Smooth muscle cell (in vitro differentiated cells): ENCODE measurements at regions not wholly inside any gene's neighbourhood (a gene's known extent, or its start where the extent isn't known, plus 50 kb on each side); places are given as distances from the start of the nearest gene placed in this dataset.

ENCODE experiments used
- DNase-seq: peaks from one replicate; lab custom pipeline; 2025; ENCODE audit not compliant: unreplicated experiment; lab: John Stamatoyannopoulos, UW
- H2AFZ ChIP-seq: fragments of 200-600 bp; sonication (generic); 2 replicates; pipeline ENCODE4 v1.6.0; 2016; ENCODE audit warnings: antibody characterized with exemption, low read depth, mild to moderate bottlenecking
- H3F3A ChIP-seq: fragments of 200-600 bp; sonication (generic); 2 replicates; pipeline ENCODE4 v1.6.0; 2017; ENCODE audit warnings: antibody characterized with exemption, low read depth
- H3K27ac ChIP-seq: fragments of 200-600 bp; sonication (generic); 2 replicates; pipeline ENCODE4 v1.5.1; 2016; ENCODE audit warnings: low read depth, mild to moderate bottlenecking
- H3K27me3 ChIP-seq: fragments of 200-600 bp; sonication (generic); 2 replicates; pipeline ENCODE4 v1.6.1; 2016; ENCODE audit warnings: low read depth, mild to moderate bottlenecking
- H3K36me3 ChIP-seq: fragments of 200-600 bp; sonication (generic); 2 replicates; pipeline ENCODE4 v1.5.1; 2016; ENCODE audit warnings: low read depth
- H3K4me1 ChIP-seq: fragments of 200-600 bp; sonication (generic); 2 replicates; pipeline ENCODE4 v1.5.1; 2016; ENCODE audit warnings: low read depth
- H3K4me2 ChIP-seq: fragments of 200-600 bp; sonication (generic); 2 replicates; pipeline ENCODE4 v1.6.0; 2016; ENCODE audit warnings: mild to moderate bottlenecking
- H3K4me3 ChIP-seq: fragments of 200-600 bp; sonication (generic); 2 replicates; pipeline ENCODE4 v1.5.1; 2016; ENCODE audit warnings: mild to moderate bottlenecking
- H3K79me2 ChIP-seq: fragments of 200-600 bp; sonication (generic); 2 replicates; pipeline ENCODE4 v1.6.0; 2016; ENCODE audit warnings: low read depth, mild to moderate bottlenecking
- H3K9ac ChIP-seq: fragments of 200-600 bp; sonication (generic); 2 replicates; pipeline ENCODE4 v1.6.0; 2016; ENCODE audit warnings: low read depth
- H3K9me3 ChIP-seq: fragments of 200-600 bp; sonication (generic); replicated peaks from 2 replicates; pipeline ENCODE4 v1.5.1; 2016; ENCODE audit warnings: low read depth
- H4K20me1 ChIP-seq: fragments of 200-600 bp; sonication (generic); 2 replicates; pipeline ENCODE4 v1.6.0; 2016; ENCODE audit warnings: low read depth
- WGBS: methylation state at CpG from one replicate; pipeline ENCODE4 v1.1.7; 2016; ENCODE audit warnings: low lambda C conversion rate; 5-methylcytosine and 5-hydroxymethylcytosine counted together
- TF ChIP-seq, protein P1 (sequence below): fragments of 200-600 bp; sonication (generic); IDR thresholded peaks from 2 replicates; pipeline ENCODE4 v1.5.1; 2017; ENCODE audit warnings: borderline replicate concordance, mild to moderate bottlenecking, antibody characterized with exemption; ENCODE audit not compliant: insufficient read depth, poor library complexity, severe bottlenecking

DNA sequence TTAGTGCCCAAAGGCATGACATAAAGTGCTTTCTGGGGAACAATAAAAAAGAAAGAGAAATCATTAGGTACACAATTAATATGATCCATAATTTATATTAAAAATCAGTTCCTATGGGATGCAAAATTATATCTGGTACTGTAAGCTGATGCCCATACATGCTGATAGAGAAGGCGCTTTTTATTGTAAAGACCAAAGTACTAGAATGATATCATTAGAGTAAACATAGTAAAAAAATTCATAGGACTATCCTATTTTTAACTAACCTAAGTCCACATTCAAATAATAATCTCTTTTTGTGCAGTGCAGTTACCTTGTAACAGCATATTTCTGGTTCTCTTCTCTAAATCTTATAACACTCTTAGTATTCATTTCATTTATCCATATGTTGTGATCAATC lies 252.2 kb downstream of the ASXL3 start:
- 81% methylated on average over 1 of the region's 1 CpG for WGBS
- H3K4me3 ChIP-seq = no peak overlapping the region
- no peak overlapping the region for H3K4me2 ChIP-seq
- no peaks in the 10 kb centered on the region for H4K20me1 ChIP-seq
- no peak overlapping the region for H2AFZ ChIP-seq
- H3K36me3 ChIP-seq = no peaks in the 10 kb centered on the region
- H3K9ac ChIP-seq = no peak overlapping the region
- no peak for DNase-seq
- H3K4me1 ChIP-seq = no peaks in the 10 kb centered on the region
- no peaks in the 10 kb centered on the region for H3K79me2 ChIP-seq
- H3K27ac ChIP-seq = no peak overlapping the region
- no peaks in the 10 kb centered on the region for H3K27me3 ChIP-seq
- H3K9me3 ChIP-seq = peaks cover 9% of the 10 kb centered on the region
- no peaks in the 10 kb centered on the region for H3F3A ChIP-seq
- TF ChIP-seq, protein P1, sequence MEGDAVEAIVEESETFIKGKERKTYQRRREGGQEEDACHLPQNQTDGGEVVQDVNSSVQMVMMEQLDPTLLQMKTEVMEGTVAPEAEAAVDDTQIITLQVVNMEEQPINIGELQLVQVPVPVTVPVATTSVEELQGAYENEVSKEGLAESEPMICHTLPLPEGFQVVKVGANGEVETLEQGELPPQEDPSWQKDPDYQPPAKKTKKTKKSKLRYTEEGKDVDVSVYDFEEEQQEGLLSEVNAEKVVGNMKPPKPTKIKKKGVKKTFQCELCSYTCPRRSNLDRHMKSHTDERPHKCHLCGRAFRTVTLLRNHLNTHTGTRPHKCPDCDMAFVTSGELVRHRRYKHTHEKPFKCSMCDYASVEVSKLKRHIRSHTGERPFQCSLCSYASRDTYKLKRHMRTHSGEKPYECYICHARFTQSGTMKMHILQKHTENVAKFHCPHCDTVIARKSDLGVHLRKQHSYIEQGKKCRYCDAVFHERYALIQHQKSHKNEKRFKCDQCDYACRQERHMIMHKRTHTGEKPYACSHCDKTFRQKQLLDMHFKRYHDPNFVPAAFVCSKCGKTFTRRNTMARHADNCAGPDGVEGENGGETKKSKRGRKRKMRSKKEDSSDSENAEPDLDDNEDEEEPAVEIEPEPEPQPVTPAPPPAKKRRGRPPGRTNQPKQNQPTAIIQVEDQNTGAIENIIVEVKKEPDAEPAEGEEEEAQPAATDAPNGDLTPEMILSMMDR = no peak

- peaks cover 9% of the 10 kb centered on the region for H3K9me3 ChIP-seq
- H3F3A ChIP-seq = no peaks in the 10 kb centered on the region
- TF ChIP-seq, protein P1 = no peak
- H3K27me3 ChIP-seq = no peaks in the 10 kb centered on the region
- H3K4me3 ChIP-seq = no peak overlapping the region
- H3K27ac ChIP-seq = no peak overlapping the region
- H2AFZ ChIP-seq = no peak overlapping the region
- H3K9ac ChIP-seq = no peak overlapping the region
- H3K4me2 ChIP-seq = no peak overlapping the region
- no peaks in the 10 kb centered on the region for H3K4me1 ChIP-seq
- no peaks in the 10 kb centered on the region for H3K36me3 ChIP-seq
- no peaks in the 10 kb centered on the region for H3K79me2 ChIP-seq
- no peaks in the 10 kb centered on the region for H4K20me1 ChIP-seq
- DNase-seq = no peak
- WGBS = 84% methylated on average over 2 of the region's 2 CpGs
Observed at GRCh38 chr18:33828949-33829348, 250.9 kb downstream of the ASXL3 start.

- 92% methylated on average over 4 of the region's 4 CpGs for WGBS
- Histone ChIP-seq H3F3A (no peaks in the 10 kb centered on the region), H4K20me1 (no peaks in the 10 kb centered on the region), H3K4me2 (no peak overlapping the region), H3K9ac (no peak overlapping the region), H3K27me3 (no peaks in the 10 kb centered on the region), H3K79me2 (no peaks in the 10 kb centered on the region), H3K36me3 (no peaks in the 10 kb centered on the region), H3K4me1 (no peaks in the 10 kb centered on the region), H3K9me3 (peaks cover 3% of the 10 kb centered on the region), H3K27ac (no peak overlapping the region), H2AFZ (no peak overlapping the region), H3K4me3 (no peak overlapping the region)
- DNase-seq = no peak
- TF ChIP-seq, protein P1 = no peak
Observed at GRCh38 chr18:33826151-33826550, 248.1 kb downstream of the ASXL3 start.

GRCh38 chr18:33821503-33821902 lies 243.5 kb downstream of the ASXL3 start:
- Histone ChIP-seq H4K20me1 (no peaks in the 10 kb centered on the region), H3K27me3 (no peaks in the 10 kb centered on the region), H3K79me2 (no peaks in the 10 kb centered on the region), H3F3A (no peaks in the 10 kb centered on the region), H3K27ac (no peak overlapping the region), H3K36me3 (no peaks in the 10 kb centered on the region), H3K4me2 (no peak overlapping the region), H3K9ac (no peak overlapping the region), H3K4me3 (no peak overlapping the region), H3K9me3 (no peaks in the 10 kb centered on the region), H3K4me1 (no peaks in the 10 kb centered on the region), H2AFZ (no peak overlapping the region)
- DNase-seq = no peak
- 83% methylated on average over 1 of the region's 1 CpG for WGBS
- TF ChIP-seq, protein P1 = no peak
